T-cell (primary cell): ENCODE measurements at regions not wholly inside any gene's neighbourhood (a gene's known extent, or its start where the extent isn't known, plus 50 kb on each side); places are given as distances from the start of the nearest gene placed in this dataset.

Source experiments
- ATAC-seq, 4 experiments: fragments of 200-7000 bp in 3 of 4; fragments of 150-1000 bp in 1 of 4; cut with Tn5 transposase; replicated peaks in 1 of 4; 1 replicate in 3 of 4; 2 replicates in 1 of 4; pipeline ENCODE4 v1.10.0; 2021; ENCODE audit warnings: moderate library complexity in 3 of 4, mild to moderate bottlenecking in 2 of 4, moderate number of reproducible peaks in 1 of 4
- CTCF ChIA-PET, 2 donors: fragments of 300-600 bp; sonication (Branson Sonifier 250); formaldehyde crosslinking; loops; one replicate each; lab custom pipeline; 2022; ENCODE audit warnings: antibody characterized with exemption in 2 of 2; lab: Charles Lee
- POLR2A ChIA-PET, 2 donors: fragments of 300-600 bp; sonication (Branson Sonifier 250); formaldehyde crosslinking; loops; one replicate each; lab custom pipeline; 2022; ENCODE audit warnings: antibody characterized with exemption in 2 of 2; lab: Charles Lee
- DNase-seq, 35 experiments: peaks; one replicate each; pipeline versions ENCODE4 v3.0.0 to v3.0.0-alpha.2; 2013 to 2023
- H3K27ac ChIP-seq: one replicate; pipeline ENCODE4 v1.5.1; 2013; ENCODE audit warnings: low read length
- H3K27me3 ChIP-seq, 2 experiments: replicated peaks in 1 of 2; 1 replicate in 1 of 2; 2 replicates in 1 of 2; pipeline versions ENCODE4 v1.6.1 to v1.7.0; 2013; ENCODE audit warnings: low read length in 1 of 2, mixed read lengths in 1 of 2; ENCODE audit not compliant: control insufficient read depth in 2 of 2, insufficient read depth in 2 of 2; ENCODE audit errors: extremely low read depth in 1 of 2
- H3K36me3 ChIP-seq, 2 donors: 1 replicate in 1 of 2; 2 replicates in 1 of 2; pipeline versions ENCODE4 v1.6.1 to v1.7.0; 2013; ENCODE audit warnings: low read length in 1 of 2; ENCODE audit not compliant: control insufficient read depth in 2 of 2, insufficient read depth in 1 of 2; ENCODE audit errors: extremely low read depth in 1 of 2
- H3K4me1 ChIP-seq, 2 experiments: 1 replicate in 1 of 2; 2 replicates in 1 of 2; pipeline versions ENCODE4 v1.6.1 to v1.7.0; 2013; ENCODE audit warnings: low read length in 2 of 2, mixed read lengths in 1 of 2; ENCODE audit not compliant: insufficient read depth in 2 of 2, control insufficient read depth in 1 of 2; ENCODE audit errors: extremely low read depth in 1 of 2
- H3K4me3 ChIP-seq, 2 donors: 1 replicate in 1 of 2; 2 replicates in 1 of 2; pipeline versions ENCODE4 v1.5.1 to v1.7.0; 2013; ENCODE audit warnings: mild to moderate bottlenecking in 2 of 2, low read length in 1 of 2, moderate library complexity in 1 of 2; ENCODE audit not compliant: control insufficient read depth in 1 of 2; ENCODE audit errors: extremely low read depth in 1 of 2
- H3K9me3 ChIP-seq: 2 replicates; pipeline ENCODE4 v1.7.0; 2013
- H3K27ac Mint-ChIP-seq, 2 donors: one replicate each; pipeline ENCODE4 v1.8.0; 2020 to 2021; ENCODE audit warnings: mild to moderate bottlenecking in 2 of 2, mixed read lengths in 2 of 2
- H3K27me3 Mint-ChIP-seq, 2 donors: one replicate each; pipeline ENCODE4 v1.8.0; 2021 to 2022; ENCODE audit warnings: mixed read lengths in 2 of 2
- H3K36me3 Mint-ChIP-seq: one replicate; pipeline ENCODE4 v1.8.0; 2021; ENCODE audit warnings: mixed read lengths
- H3K4me1 Mint-ChIP-seq, 3 donors: one replicate each; pipeline ENCODE4 v1.8.0; 2020 to 2022; ENCODE audit warnings: mixed read lengths in 3 of 3, mild to moderate bottlenecking in 1 of 3
- H3K4me3 Mint-ChIP-seq, 3 donors: one replicate each; pipeline ENCODE4 v1.8.0; 2020 to 2022; ENCODE audit warnings: mild to moderate bottlenecking in 3 of 3, mixed read lengths in 3 of 3, moderate library complexity in 3 of 3
- H3K9me3 Mint-ChIP-seq, 3 donors: one replicate each; pipeline ENCODE4 v1.8.0; 2020 to 2022; ENCODE audit warnings: mixed read lengths in 3 of 3
- WGBS: methylation state at CpG from one replicate; pipeline ENCODE4 v1.1.5; 2013; ENCODE audit warnings: missing lambda C conversion rate; ENCODE audit not compliant: insufficient coverage; 5-methylcytosine and 5-hydroxymethylcytosine counted together

DNA sequence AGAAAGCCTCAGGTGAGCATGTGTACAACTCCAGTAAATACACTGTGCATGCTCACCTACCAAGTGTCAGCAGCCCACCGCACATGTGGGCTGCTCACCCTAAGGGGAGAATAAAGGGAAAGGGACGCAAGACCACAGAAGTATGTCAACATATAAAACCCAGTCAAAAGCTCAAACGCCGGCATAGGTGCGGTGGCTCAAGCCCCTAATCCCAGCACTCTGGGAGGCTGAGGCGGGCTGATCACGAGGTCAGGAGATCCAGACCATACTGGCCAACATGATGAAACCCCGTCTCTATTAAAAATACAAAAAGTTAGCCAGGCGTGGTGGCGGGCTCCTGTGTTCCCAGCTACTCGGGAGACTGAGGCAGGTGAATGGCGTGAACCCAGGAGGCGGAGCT lies 732.1 kb downstream of the ZPLD1 start:
- Histone ChIP-seq H3K27me3 (no peaks in the 10 kb centered on the region), H3K36me3 (no peaks in the 10 kb centered on the region), H3K27ac (no peak overlapping the region), H3K4me1 (no peaks in the 10 kb centered on the region), H3K4me3 (no peak overlapping the region), H3K9me3 (no peaks in the 10 kb centered on the region)
- peaks cover 3 to 10% (median 4%) of the 10 kb centered on the region in 3 donors for H3K9me3 Mint-ChIP-seq
- 89% methylated on average over 6 of the region's 13 CpGs for WGBS
- no peak for ATAC-seq
- H3K4me3 Mint-ChIP-seq, result no peak overlapping the region
- no peaks in the 10 kb centered on the region for H3K4me1 Mint-ChIP-seq
- no peaks in the 10 kb centered on the region for H3K27me3 Mint-ChIP-seq
- no peak overlapping the region for H3K27ac Mint-ChIP-seq
- ChIA-PET CTCF (no interaction called here), POLR2A (no interaction called here)
- DNase-seq, result no peak
- no peaks in the 10 kb centered on the region for H3K36me3 Mint-ChIP-seq

DNA sequence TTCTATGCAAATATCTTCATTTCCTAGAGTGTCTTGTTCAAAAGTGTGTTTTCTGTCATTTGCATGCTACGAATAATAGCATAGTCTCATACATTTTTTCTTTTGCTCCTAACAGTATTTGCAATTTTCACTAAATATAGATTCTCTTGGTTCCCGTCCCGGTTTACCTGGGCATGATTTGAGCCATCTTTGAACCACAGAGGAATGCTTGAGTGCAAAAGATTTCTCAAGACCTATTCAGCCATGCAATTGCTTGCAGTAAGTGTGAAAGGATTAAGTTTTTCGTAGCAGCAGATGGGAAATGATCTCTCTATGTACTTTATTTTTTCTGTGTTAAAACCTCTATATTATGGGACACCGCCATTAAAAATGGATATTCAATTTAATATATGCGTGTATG lies 733.0 kb downstream of the ZPLD1 start:
- Histone ChIP-seq H3K9me3 (no peaks in the 10 kb centered on the region), H3K27me3 (no peaks in the 10 kb centered on the region), H3K4me1 (no peaks in the 10 kb centered on the region), H3K4me3 (no peak overlapping the region), H3K36me3 (no peaks in the 10 kb centered on the region), H3K27ac (no peak overlapping the region)
- Mint-ChIP-seq H3K9me3 (peaks cover 3 to 10% (median 4%) of the 10 kb centered on the region in 3 donors), H3K36me3 (no peaks in the 10 kb centered on the region), H3K4me1 (no peaks in the 10 kb centered on the region), H3K27me3 (no peaks in the 10 kb centered on the region), H3K4me3 (no peak overlapping the region), H3K27ac (no peak overlapping the region)
- ChIA-PET CTCF (no interaction called here), POLR2A (no interaction called here)
- DNase-seq (no peak), ATAC-seq (no peak)
- WGBS, result 100% methylated on average over 1 of the region's 6 CpGs

DNA sequence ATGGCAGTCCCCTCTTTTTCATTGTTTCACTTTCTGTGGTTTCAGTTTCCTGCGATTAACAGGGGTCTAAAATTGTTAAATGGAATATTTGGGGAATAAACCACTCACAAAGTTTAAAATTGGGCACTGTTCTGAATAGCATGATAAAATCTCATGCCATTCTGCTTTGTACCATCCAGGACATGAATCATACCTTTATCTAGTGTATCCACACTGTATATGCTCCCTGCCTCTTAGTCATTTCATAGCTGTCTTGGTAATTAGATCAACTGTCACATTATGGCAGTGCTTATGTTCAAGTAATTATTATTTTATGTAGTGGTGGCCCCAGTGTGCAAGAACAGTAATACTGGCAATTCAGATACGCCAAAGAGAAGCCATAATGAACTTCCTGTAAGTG lies 734.5 kb downstream of the ZPLD1 start:
- no peak overlapping the region for H3K4me3 Mint-ChIP-seq
- no peak for ATAC-seq

DNA sequence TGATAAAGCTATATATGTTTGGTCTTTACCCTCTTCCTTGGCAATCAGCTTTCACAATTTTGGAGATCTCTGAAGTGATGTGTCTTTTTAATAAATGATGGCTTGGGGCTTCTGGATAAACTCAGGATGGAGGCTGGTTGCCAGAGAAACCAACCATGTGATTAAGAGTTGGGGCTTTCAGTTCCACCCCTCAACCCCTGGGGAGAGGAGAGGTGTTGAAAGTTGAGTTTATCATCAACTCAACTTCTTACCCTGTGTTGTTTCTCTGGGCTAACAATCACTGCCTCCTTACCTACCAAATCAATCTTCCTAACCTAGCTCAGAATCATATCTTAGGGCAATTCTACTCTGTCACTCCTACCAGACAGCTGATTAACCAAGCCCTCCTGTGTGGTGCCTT lies 735.8 kb downstream of the ZPLD1 start:
- no peak for DNase-seq
- Mint-ChIP-seq H3K4me1 (no peaks in the 10 kb centered on the region), H3K27me3 (no peaks in the 10 kb centered on the region), H3K27ac (no peak overlapping the region), H3K9me3 (peaks cover 3 to 10% (median 4%) of the 10 kb centered on the region in 3 donors), H3K36me3 (no peaks in the 10 kb centered on the region), H3K4me3 (no peak overlapping the region)
- ChIA-PET CTCF (no interaction called here), POLR2A (no interaction called here)
- H3K36me3 ChIP-seq, result no peaks in the 10 kb centered on the region
- H3K4me3 ChIP-seq, result no peak overlapping the region
- H3K27ac ChIP-seq, result no peak overlapping the region
- ATAC-seq, result no peak
- H3K9me3 ChIP-seq, result no peaks in the 10 kb centered on the region
- H3K4me1 ChIP-seq, result no peaks in the 10 kb centered on the region
- H3K27me3 ChIP-seq, result no peaks in the 10 kb centered on the region

More for the DNA sequence above, 734.5 kb downstream of the ZPLD1 start:
- no peaks in the 10 kb centered on the region for H3K27me3 Mint-ChIP-seq
- DNase-seq, result no peak
- H3K9me3 Mint-ChIP-seq, result peaks cover 3 to 10% (median 4%) of the 10 kb centered on the region in 3 donors
- no peak overlapping the region for H3K27ac Mint-ChIP-seq
- H3K36me3 Mint-ChIP-seq, result no peaks in the 10 kb centered on the region
- no peak overlapping the region for H3K4me3 ChIP-seq
- no peaks in the 10 kb centered on the region for H3K9me3 ChIP-seq
- no peak overlapping the region for H3K27ac ChIP-seq
- H3K36me3 ChIP-seq, result no peaks in the 10 kb centered on the region
- POLR2A ChIA-PET, result interaction anchor here in 1 of 2 donors (0.7 kb wide), 1 partner anchor 46 kb away, joined by 4 read pairs; no protein-coding TSS in a partner anchor
- no peaks in the 10 kb centered on the region for H3K4me1 ChIP-seq
- no CpG with 5 or more reads among the region's 2 CpGs for WGBS
- H3K4me1 Mint-ChIP-seq, result no peaks in the 10 kb centered on the region
- no peaks in the 10 kb centered on the region for H3K27me3 ChIP-seq
- CTCF ChIA-PET, result no interaction called here

DNA sequence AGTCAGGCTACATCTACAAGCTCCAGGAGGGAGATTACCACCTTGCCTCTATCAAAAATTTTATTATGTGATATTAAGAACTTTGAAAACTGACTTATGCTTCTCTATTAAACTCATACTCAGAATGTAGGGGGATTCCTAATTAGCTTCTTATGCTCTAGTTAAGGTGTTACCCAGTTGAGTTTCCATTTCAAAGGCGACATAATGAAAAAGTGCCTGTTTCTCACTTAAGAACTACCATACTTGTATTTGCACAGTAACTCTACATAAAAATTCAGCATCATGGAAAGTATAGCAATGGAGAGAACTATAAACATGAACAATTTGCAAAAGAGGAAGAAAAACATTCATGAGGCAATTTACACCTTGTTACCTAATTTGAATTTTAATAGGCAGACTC lies 739.1 kb downstream of the ZPLD1 start:
- no peak for ATAC-seq
- Histone ChIP-seq H3K36me3 (no peaks in the 10 kb centered on the region), H3K9me3 (no peaks in the 10 kb centered on the region), H3K4me3 (no peak overlapping the region), H3K27ac (no peak overlapping the region), H3K27me3 (no peaks in the 10 kb centered on the region), H3K4me1 (no peaks in the 10 kb centered on the region)
- Mint-ChIP-seq H3K27ac (no peak overlapping the region), H3K4me3 (no peak overlapping the region), H3K36me3 (no peaks in the 10 kb centered on the region), H3K9me3 (peaks cover 0 to 4% (median 0%) of the 10 kb centered on the region in 3 donors), H3K27me3 (no peaks in the 10 kb centered on the region), H3K4me1 (no peaks in the 10 kb centered on the region)
- CTCF ChIA-PET, result no interaction called here
- DNase-seq, result no peak
- POLR2A ChIA-PET, result no interaction called here
- no CpG with 5 or more reads among the region's 1 CpG for WGBS

DNA sequence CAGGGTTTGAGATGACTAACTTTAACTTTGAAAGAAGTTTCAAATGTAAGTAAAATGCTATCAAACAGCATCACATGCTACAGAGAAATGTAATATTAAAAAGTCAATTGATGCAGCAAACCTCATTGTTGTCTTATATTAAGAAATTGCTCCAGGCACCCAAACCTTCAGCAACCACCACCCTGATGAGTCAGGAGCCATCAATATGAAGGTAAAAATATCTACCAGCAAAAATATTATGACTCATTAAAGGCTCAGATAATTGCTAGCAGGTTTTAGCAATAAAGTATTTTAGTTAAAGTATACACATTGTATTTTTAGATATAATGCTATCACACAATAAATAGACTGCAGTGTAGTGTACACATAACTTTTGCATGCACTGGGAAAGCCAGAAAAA lies 746.3 kb downstream of the ZPLD1 start:
- DNase-seq (no peak), ATAC-seq (no peak)
- Mint-ChIP-seq H3K9me3 (peaks cover 7 to 21% (median 16%) of the 10 kb centered on the region in 3 donors), H3K27ac (no peak overlapping the region), H3K27me3 (no peaks in the 10 kb centered on the region), H3K4me3 (no peak overlapping the region), H3K36me3 (no peaks in the 10 kb centered on the region), H3K4me1 (no peaks in the 10 kb centered on the region)
- no peak overlapping the region for H3K4me3 ChIP-seq
- H3K27ac ChIP-seq, result no peak overlapping the region
- no peaks in the 10 kb centered on the region for H3K27me3 ChIP-seq
- ChIA-PET CTCF (no interaction called here), POLR2A (no interaction called here)
- H3K36me3 ChIP-seq, result no peaks in the 10 kb centered on the region
- no peaks in the 10 kb centered on the region for H3K9me3 ChIP-seq
- H3K4me1 ChIP-seq, result no peaks in the 10 kb centered on the region

DNA sequence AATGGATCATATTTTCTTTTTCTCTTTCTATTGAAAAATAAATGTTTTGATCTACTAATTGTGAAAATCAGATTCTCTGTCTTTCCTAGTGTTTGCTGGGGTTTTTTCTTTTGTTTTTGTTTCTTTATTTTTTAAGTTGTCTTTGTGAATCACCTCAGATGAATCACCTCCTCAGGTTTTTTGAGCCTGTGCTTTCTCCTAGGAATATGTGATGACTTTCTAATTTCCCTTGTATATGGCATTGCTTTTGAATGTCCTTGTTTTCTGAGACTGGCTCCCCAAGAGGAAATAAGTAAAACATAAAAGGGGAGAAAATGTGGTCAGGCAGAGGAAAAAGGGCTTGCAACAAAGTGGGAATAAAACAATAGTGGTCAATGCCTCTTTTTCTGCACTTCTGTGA lies 750.0 kb downstream of the ZPLD1 start:
- CTCF ChIA-PET, result no interaction called here

More for the DNA sequence above, 750.0 kb downstream of the ZPLD1 start:
- H3K9me3 Mint-ChIP-seq, result peaks cover 7 to 21% (median 16%) of the 10 kb centered on the region in 3 donors
- no peak overlapping the region for H3K4me3 Mint-ChIP-seq
- Histone ChIP-seq H3K36me3 (no peaks in the 10 kb centered on the region), H3K4me3 (no peak overlapping the region), H3K27me3 (no peaks in the 10 kb centered on the region), H3K27ac (no peak overlapping the region), H3K9me3 (no peaks in the 10 kb centered on the region), H3K4me1 (no peaks in the 10 kb centered on the region)
- H3K27me3 Mint-ChIP-seq, result no peaks in the 10 kb centered on the region
- H3K36me3 Mint-ChIP-seq, result no peaks in the 10 kb centered on the region
- no peaks in the 10 kb centered on the region for H3K4me1 Mint-ChIP-seq
- DNase-seq (no peak), ATAC-seq (no peak)
- POLR2A ChIA-PET, result no interaction called here
- no peak overlapping the region for H3K27ac Mint-ChIP-seq
